GM21825 (cell line): ENCODE measurements at regions not wholly inside any gene's neighbourhood (a gene's known extent, or its start where the extent isn't known, plus 50 kb on each side); places are given as distances from the start of the nearest gene placed in this dataset.
"Not testable (repeated sequence)": the region's sequence is repeated elsewhere in the genome, so short reads cannot be mapped to it uniquely, and the experiment has no call there.

ENCODE experiments used
- ATAC-seq: cut with Tn5 transposase; IDR thresholded peaks from one replicate; pipeline ENCODE4 v1.9.1; 2021; ENCODE audit warnings: mild to moderate bottlenecking, moderate library complexity; ENCODE audit not compliant: unreplicated experiment

DNA sequence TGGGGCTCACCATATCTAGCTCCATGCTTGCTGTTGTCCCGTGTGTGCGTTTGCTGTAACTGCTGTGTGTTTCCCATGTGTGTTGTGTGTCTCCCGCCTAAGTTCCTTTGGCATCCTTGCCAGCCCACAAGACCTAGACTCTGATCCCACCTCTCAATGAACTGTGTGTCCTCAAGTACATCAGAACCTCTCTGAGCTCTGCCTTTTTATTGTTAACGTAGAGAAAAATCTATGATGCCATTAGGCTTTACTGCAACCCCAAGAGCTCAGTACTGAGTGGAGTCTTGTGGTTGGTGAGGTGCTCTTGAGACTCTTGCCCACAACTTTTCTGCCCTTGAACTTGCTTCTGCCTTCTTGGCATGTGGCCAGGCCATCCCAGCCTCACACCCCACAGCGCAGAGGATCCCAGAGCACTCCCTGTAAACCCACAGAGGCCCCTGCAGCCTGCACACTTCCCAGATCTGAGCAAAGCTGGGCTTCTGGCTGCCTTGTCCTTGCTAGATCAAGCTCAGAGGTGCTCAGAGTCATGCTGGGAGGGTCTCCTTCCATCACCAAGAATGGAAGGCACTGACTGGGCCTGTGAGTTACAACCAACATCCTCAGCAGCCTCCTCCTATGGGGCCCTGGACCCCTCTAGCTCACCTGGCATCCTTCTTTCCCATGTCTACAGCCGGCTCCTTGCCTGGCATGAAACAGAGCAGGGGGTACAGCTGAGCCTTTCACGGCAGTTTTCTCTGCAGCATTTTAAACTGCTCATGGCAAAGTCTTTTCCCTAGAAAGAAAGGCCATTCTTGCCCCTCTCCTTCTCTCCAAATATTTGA, 643.4 kb downstream of the ACTR3B start:
- no peak for ATAC-seq

- no peak for ATAC-seq
Measured at GRCh38 chr7:153404124-153404523, 644.6 kb downstream of the ACTR3B start.

- no peak for ATAC-seq
Measured at GRCh38 chr7:153404781-153405279, 645.3 kb downstream of the ACTR3B start.

DNA sequence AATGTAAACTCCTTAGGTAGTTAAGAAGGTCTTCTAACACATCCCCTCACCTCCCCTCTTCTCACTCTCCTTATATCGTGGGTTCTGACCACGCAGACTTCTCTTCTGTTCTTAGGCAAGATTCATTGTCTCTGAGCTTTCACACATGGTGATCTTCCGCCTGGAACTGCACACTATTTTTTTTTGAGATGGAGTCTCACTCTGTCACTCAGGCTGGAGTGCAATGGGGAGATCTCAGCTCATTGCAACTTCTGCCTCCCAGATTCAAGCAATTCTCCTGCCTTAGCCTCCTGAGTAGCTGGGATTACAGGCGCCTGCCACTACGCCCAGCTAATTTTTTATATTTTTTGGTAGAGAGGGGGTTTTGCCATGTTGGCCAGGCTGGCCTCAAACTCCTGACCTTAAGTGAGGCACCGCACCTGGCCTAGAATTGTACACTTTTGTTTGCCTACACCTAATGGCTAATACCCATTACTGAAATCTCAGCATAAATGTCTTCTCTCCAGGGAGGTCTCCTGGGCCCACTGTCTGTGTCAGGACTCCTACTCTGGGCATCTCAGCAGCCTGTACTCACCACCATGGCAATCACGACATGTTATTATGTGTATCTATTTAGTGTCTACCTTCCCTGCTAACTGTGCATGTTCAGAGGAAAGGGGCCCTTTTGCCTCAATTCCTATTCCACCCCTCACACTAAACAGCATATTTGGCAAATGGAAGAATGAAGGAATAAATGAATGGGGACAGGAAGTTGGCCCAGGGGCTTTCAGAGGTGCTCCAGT, 646.3 kb upstream of the DPP6 start:
- no peak for ATAC-seq

GRCh38 chr7:153406486-153406872, 645.7 kb upstream of the DPP6 start:
- no peak for ATAC-seq

DNA sequence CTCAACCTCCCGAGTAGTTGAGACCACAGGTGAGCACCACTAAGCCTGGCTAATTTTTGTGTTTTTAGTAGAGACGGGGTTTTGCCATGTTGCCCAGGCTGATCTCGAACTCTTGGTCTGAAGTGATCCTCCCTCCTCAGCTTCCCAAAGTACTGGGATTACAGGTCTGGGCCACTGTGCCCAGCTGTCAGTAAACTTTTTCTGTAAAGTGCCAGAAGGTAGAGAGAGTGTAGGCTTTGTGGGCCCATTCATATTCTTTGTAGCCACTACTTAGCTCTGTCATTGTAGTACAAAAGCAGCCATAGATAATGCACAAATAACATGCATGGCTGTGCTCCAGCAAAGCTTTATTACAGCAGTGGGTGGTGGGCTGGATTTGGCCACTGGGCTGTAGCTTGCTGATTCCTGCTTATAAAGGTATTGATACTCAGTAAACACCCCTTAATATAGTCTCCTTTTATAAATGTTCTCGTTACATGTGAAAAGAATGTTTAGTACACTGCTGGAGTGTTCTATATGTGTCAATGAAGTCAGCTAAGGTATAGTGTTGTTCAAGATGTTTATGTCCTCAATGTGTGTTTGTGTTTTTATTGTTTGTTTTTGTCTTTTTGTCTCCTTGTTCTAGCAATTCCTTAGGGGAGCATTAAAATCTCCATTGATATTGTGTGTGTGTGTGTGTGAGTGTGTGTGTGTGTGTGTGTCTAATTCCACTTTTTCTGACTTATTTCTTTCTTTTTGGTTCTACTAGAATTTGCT, 644.7 kb upstream of the DPP6 start:
- no peak for ATAC-seq

DNA sequence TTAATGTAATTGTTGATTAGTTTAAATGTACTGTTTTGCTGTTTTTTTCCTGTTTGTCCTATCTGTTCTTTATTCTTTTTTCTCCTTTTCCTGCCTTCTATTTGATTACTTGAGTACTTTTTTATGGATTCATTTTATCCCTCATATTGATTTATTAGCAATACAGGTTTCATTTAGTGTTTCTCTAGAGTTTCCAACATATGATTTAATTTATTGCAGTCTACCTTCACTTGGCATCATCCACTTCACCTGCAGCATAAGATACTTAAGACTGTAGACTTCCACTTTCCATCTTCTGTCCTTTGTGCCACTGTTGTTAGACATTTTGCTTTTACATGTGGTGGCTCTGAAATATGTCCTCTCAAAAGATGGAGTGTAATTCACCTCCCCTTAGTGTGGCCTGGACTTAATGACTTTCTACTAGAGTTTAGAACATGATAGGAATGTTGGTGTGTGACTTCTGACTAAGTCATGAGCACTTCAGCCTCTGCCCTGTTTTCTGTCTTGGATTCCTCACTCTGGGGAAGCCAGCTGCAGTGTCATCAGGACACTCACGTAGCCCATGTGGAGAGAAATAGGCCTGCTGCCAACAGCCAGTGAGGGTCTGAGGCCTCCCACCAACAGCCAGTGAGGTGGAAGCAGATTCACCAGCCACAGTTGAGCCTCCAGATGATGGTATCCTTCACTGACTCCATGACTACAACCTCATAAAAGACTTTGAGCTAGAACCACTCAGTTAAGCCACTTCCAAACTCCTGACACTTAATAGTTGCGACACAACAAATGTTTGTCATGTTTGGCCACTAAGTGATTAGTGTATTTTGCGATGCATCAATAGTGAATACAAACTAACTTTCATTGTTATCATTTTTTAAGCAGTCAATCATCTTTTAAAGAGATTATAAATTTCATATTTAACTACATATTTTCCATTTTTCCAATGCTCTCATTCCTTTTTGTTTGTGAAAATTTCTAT, 643.5 kb upstream of the DPP6 start:
- ATAC-seq: no peak

GRCh38 chr7:153409567-153410342, 642.4 kb upstream of the DPP6 start:
- not testable (repeated sequence) for ATAC-seq

DNA sequence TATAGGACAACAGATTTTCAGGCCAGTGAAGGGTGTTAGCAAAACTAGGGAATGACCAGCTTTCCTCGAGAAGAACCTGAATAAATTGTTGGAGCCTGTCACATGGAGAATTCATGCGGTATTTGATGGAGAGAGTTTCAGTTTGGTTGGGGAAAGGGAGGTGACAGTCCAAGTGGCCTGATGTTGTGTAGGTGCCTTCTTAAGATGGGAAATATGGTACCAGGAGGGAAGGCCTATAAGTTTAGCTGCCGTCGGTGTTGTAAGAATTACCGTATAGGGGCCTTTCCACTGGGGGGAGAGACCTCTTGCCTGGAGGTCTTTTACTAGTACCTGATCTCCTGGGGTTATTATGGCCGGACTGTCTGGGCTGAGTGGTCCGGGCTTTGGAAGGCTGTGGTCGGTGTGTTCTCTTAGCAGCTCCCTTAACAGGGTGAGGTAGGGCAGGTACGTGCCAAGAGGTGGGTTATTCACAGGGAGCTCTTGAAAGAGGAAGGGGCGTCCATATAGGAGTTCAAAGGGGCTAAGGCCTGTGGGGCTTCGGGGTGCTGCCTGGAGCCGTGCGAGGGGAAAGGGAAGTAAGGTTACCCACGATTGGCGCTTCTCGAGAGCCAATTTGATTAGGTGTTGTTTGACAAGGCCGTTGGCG, 641.1 kb upstream of the DPP6 start:
- not testable (repeated sequence) for ATAC-seq

GRCh38 chr7:153412114-153412823, 639.9 kb upstream of the DPP6 start:
- not testable (repeated sequence) for ATAC-seq

DNA sequence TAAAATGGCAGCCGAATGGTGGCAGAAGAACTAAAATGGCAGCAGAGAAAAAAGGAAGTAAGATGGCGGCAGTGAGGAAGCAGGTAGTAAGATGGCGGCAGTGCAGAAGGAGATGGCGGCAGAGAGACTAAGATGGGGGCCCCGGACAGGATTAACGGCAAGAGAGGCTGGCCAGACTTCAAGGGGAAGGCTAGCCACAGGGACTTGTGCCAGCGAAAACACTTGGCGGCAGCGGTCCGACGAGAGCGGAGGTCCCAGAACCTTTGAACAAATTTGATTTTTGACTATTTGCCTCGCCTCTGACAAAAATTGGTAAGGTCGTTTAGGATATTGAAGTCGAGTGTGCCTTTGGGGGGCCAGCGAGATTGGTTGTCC, 639.4 kb upstream of the DPP6 start:
- ATAC-seq: not testable (repeated sequence)

DNA sequence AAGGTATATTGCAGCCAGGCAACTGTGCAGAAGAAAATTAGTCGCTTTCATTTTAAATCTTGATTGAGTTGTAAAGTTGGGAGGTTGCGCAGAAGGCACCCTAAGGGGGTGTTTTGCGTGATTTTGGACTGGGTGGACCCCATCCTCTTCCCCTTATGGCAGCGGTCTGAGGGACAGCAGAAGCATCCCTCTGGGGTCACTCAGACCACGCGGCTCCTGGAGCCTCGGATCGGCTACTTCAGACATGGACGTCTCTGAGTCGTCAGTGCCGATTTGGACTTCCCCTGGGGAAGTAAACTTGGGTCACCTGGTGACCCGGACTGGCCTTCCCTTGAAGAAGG, 639.0 kb upstream of the DPP6 start:
- no peak for ATAC-seq

GRCh38 chr7:153413540-153414287, 638.5 kb upstream of the DPP6 start:
- no peak for ATAC-seq

GRCh38 chr7:153414288-153414629, 637.9 kb upstream of the DPP6 start:
- no peak for ATAC-seq

GRCh38 chr7:153415632-153416031, 636.6 kb upstream of the DPP6 start:
- ATAC-seq: no peak

GRCh38 chr7:153422291-153423209, 629.6 kb upstream of the DPP6 start:
- no peak for ATAC-seq

GRCh38 chr7:153423210-153423590, 629.0 kb upstream of the DPP6 start:
- no peak for ATAC-seq
